PC-9 (cell line): ENCODE measurements at regions not wholly inside any gene's neighbourhood (a gene's known extent, or its start where the extent isn't known, plus 50 kb on each side); places are given as distances from the start of the nearest gene placed in this dataset.
"Not testable (repeated sequence)": the region's sequence is repeated elsewhere in the genome, so short reads cannot be mapped to it uniquely, and the experiment has no call there.

Experiments used
- EZH2 ChIP-seq: fragments of 200-600 bp; sonication (generic); IDR thresholded peaks from 2 replicates; pipeline ENCODE4 v1.8.0; 2017; ENCODE audit warnings: antibody characterized with exemption, low read depth
- TF ChIP-seq, protein P1 (sequence below): fragments of 200-600 bp; sonication (generic); conservative IDR thresholded peaks from 2 replicates; pipeline ENCODE4 v1.6.1; 2017; ENCODE audit warnings: mixed run types, antibody characterized with exemption, mild to moderate bottlenecking, moderate library complexity

DNA sequence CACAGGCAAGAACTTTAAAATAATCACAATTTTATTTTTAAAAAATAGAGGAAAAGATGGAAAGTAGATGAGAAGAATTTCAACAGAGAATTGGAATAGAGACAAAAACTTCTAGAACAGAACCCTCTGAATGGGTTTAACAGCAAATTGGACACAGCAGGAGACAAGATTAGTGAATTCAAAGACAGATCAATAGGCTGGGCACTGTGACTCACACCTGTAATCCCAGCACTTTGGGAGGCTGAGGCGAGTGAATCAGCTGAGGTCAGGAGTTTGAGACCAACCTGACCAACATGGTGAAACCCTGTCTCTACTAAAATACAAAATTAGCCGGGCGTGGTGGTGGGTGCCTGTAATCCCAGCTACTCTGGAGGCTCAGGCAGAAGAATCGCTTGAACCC is 49.9 kb upstream of the CFAP126 start:
- TF ChIP-seq, protein P1, sequence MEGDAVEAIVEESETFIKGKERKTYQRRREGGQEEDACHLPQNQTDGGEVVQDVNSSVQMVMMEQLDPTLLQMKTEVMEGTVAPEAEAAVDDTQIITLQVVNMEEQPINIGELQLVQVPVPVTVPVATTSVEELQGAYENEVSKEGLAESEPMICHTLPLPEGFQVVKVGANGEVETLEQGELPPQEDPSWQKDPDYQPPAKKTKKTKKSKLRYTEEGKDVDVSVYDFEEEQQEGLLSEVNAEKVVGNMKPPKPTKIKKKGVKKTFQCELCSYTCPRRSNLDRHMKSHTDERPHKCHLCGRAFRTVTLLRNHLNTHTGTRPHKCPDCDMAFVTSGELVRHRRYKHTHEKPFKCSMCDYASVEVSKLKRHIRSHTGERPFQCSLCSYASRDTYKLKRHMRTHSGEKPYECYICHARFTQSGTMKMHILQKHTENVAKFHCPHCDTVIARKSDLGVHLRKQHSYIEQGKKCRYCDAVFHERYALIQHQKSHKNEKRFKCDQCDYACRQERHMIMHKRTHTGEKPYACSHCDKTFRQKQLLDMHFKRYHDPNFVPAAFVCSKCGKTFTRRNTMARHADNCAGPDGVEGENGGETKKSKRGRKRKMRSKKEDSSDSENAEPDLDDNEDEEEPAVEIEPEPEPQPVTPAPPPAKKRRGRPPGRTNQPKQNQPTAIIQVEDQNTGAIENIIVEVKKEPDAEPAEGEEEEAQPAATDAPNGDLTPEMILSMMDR = not testable (repeated sequence)
- not testable (repeated sequence) for TF ChIP-seq EZH2
